22Rv1 (cell line): ENCODE measurements at regions not wholly inside any gene's neighbourhood (a gene's known extent, or its start where the extent isn't known, plus 50 kb on each side); places are given as distances from the start of the nearest gene placed in this dataset.

ENCODE experiments used
- CTCF ChIP-seq: fragments of 450-650 bp; IDR thresholded peaks from 2 replicates; pipeline ENCODE4 v1.5.1; 2017; ENCODE audit warnings: mild to moderate bottlenecking
- ZFX ChIP-seq: fragments of 450-650 bp; IDR thresholded peaks from 2 replicates; pipeline ENCODE4 v1.6.1; 2017; ENCODE audit warnings: antibody characterized with exemption, borderline replicate concordance

- no peak for TF ChIP-seq CTCF
- no peak for TF ChIP-seq ZFX
Measured at GRCh38 chr6:11942185-11942864, 69.8 kb upstream of the HIVEP1 start.
